IPS-18c (cell line): ENCODE measurements at regions not wholly inside any gene's neighbourhood (a gene's known extent, or its start where the extent isn't known, plus 50 kb on each side); places are given as distances from the start of the nearest gene placed in this dataset.
"Not testable (repeated sequence)": the region's sequence is repeated elsewhere in the genome, so short reads cannot be mapped to it uniquely, and the experiment has no call there.

Source experiments
- H3K4me3 ChIP-seq: 2 replicates; pipeline ENCODE4 v1.7.0; 2013; ENCODE audit warnings: low read depth, mild to moderate bottlenecking, low read length, moderate library complexity; ENCODE audit not compliant: insufficient read depth
- H3K9me3 ChIP-seq: one replicate; pipeline ENCODE4 v1.6.1; 2013; ENCODE audit warnings: mild to moderate bottlenecking, low read length, moderate library complexity; ENCODE audit not compliant: control insufficient read depth, insufficient read depth

DNA sequence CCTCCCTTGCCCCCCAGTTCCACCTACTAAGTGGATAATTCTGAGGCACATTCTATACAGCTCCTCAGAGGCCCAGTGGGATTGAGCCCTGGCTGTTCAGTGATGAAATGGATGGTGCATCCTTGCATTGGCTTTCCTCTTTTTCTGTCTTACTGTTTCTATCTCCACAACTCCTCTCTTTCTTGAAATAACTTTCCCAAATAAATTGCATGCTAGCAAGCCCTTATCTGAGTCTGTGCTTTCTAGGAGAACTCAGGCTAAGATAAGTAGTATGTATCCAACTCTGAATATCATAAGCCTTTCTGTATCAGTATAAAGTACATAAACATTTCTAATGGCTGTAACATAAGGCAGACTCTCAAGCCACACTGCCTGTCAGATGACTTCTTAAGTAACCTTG, 603.8 kb upstream of the USP24 start:
- no peaks in the 10 kb centered on the region for H3K9me3 ChIP-seq
- H3K4me3 ChIP-seq, result no peak overlapping the region

DNA sequence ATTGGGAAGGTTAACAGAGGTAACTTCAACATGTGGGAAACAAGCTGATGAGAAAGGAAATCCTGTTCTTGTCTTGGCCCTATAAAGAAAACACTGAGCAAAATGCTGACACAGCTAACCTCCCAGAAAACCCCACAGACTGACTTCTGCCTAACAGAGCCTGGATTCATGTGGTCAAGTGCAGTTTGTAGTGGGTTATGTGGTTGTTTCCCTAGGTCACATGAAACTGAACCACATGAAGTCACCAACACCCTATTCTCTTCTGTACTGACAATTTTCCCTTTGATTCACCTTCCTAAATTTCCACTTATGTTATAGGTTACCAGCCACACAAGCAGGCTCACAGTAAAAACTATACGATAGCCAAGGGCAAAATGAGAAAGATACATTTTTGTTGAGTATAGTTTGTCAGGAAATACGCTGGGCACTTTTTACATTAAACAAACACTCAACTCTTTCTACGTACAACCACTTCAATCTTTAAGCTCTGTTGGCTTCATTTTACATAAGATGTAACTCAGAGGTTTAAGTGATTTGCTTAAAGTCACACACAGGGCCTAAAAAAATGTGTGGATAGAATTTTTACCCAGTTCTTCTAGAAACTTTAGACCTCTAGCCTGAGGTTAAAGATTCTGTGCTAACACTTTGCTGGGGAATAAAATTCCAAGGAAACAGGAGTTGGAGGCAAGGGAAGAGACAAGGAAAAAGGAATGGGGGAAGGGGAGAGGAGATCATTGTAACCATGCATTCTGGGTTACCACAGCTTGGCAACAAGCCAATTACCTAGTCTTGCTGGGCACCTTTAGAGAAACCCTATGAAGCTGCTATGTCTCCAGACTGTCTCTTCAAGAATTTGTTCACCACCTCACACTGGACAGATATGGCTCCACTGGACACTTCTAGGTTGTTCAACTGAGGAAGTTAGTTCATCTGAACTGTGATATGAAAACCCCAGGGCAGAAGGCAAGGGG, 601.6 kb upstream of the USP24 start:
- H3K9me3 ChIP-seq, result no peaks in the 10 kb centered on the region
- no peak overlapping the region for H3K4me3 ChIP-seq

DNA sequence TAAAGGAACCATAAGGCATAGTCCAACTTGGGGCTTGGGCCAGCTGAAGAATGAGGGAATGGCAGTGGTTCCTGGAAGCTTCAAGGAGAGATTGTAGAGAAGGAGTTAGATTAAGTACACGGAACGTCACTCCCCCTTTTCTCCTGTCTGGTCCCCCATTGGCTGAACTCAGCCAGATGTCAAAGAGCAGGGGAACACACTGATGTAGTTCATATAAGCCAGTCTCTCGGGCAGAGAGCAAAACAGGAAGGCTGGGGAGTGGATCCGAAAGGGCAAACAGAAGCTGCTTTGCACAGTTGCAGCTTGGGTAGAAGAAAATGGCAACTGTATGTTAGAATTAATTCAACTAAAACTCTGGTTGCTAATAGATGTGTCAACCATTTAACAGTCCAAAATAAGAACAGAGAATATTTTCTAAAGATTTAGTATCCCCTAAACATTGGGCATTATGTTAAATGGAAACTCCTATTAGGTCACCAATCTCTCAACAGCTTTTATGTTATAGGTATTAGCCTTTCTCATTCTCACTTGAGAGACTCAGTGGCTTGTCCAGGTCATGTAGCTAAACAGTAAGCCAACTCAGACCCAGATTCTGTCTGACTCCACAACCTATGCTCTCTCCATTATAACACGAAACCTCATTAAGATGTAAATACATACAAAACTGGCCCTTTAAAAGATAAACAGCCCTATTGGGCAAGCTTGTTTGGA, 600.7 kb upstream of the USP24 start:
- Histone ChIP-seq H3K9me3 (no peaks in the 10 kb centered on the region), H3K4me3 (no peak overlapping the region)

DNA sequence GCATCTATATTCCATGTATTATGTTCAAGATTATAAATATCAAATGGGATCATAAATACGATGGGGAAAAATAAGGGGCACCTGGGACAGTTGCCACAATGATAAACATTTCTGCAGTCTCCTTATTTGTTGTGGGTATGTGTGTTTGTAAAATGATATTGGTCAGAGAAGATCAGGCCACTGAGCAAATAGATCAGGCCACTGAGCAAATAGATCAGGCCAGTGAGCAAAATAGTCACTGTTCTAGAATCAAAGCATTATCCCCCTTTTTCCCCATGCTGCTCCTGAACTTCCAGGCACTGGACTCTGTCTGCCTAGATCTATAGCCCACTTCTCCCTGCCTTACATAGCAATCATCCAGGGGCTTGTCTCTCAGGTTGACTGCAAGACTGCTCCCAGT, 599.8 kb upstream of the USP24 start:
- no peak overlapping the region for H3K4me3 ChIP-seq
- no peaks in the 10 kb centered on the region for H3K9me3 ChIP-seq

DNA sequence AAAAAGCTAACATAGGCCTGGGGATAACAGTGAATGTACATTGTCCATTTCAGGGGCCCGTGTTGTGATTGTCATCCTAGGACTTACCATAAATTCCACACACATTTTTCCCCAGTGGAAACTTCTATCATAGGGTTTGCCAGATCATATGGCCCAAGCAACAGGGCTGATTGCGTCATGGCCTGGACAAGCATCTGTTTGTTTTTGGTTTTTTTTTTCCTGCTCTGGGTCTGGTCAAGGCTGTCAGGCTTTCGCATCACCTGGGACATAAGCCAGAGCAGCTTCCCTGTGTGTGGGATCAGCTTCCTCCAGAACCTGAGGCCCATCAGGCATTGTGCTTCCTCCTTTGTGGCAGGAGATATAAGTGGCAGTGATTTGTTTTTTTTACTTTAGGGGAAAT, 598.5 kb upstream of the USP24 start:
- H3K9me3 ChIP-seq, result no peaks in the 10 kb centered on the region
- H3K4me3 ChIP-seq, result no peak overlapping the region

DNA sequence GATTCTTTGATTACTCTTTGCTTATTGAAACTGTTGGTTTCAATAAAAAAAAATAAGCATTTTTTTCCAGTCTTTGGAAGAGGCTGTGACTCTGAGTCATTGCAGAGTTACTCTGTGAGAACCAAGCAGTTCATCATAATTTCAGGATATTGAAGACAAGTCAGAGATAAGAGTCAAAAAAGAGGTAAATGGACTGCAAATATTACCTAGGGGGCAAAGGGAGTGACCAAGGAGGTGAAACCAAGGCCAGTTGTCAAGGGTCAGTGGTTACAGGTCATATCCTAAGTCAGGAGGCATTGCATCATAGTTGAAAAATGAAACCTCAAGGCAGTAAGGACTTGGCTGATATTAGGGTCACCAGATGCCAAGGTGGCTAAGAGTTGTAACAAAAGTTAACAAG, 597.1 kb upstream of the USP24 start:
- H3K9me3 ChIP-seq, result no peaks in the 10 kb centered on the region

DNA sequence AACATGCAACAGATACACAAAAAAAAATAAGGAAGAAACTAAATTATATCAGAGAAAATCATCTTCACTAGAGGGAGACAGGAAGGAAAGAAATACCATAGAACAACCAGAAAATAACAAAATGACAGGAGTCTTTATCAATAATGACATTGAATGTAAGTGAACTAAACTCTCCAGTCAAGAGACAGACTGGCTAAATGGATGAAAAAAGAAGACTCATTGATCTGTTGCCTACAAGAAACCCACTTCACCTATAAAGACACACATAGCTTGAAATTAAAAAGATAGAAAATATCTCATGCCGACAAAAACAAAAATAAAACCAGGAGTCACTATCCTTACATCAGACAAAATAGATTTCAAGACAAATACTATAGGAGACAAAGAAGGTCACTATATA, 593.1 kb upstream of the USP24 start:
- Histone ChIP-seq H3K4me3 (no peak overlapping the region), H3K9me3 (no peaks in the 10 kb centered on the region)

More for the DNA sequence above, 597.1 kb upstream of the USP24 start:
- H3K4me3 ChIP-seq, result no peak overlapping the region

DNA sequence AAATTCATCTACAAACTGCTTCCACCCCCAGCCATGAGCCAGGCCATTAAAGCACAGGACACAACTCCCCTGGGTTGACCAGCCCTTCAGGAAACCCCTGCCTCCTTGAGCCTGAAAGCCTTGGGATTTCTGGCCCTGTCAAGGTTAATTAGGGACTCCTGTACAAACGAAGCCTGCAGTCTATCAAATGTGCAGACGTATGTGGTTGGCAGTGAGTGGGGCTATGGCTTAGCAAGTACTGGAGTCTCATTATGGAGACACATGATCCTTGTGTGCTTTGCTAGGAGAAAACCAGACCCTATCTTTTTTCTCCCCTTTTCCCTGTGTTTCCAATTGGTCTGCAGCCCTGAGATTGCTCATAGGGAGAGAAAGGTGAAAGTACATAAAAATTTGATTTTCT, 588.3 kb upstream of the USP24 start:
- Histone ChIP-seq H3K4me3 (no peak overlapping the region), H3K9me3 (no peaks in the 10 kb centered on the region)

DNA sequence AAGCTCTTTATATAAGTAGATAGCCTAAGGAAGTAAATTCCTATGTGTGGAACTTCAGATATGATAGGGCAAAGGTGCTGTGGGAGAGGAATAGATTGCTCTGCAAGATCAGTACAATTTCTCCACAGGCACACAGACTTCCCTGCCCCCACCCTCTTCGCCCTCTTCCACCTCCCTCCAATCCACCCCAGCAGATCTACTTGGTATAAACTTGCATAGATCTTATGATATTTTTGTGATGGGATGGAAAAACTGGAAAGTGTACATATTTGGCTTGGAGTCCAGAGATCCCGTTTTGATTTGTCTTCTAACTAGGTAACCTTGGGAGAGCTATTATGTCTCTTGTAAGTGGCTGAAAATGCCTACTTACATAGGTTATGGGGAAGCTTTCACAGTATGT, 586.3 kb upstream of the USP24 start:
- Histone ChIP-seq H3K4me3 (no peak overlapping the region), H3K9me3 (no peaks in the 10 kb centered on the region)

DNA sequence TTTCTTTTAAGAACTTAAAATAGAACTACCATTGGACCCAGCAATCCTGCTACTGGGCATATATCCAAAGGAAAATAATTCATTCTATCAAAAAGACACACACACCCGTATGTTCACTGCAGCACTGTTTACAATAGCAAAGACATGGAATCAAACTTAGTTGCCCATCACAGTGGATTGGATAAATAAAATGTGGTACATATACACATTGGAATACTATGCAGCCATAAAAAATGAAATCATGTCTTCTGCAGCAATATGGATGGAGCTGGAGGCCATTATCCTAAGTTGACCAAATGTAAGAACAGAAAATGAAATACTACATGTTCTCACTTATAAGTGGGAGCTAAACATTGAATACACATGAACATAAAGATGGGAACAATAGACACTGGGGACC, 585.3 kb upstream of the USP24 start:
- no peak overlapping the region for H3K4me3 ChIP-seq

DNA sequence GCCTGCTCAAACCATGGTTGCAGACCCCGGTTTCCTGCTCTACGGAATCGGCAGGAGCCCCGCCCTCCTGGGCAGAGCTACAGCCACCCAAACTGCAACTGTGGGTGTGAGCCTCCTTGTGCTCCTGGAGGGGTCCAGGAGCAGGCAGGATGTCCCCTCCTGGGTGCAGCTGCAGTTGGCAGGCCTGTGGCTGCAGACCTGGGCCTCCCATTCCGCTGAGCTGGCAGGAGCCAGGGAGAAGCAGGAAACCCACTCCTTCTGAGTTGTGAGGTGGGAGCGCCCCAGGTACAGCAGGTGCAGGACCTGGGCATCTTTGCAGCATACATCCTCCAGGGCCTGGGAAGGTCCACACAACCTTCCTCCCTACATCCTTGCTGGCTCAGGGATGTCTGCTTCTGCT, 578.7 kb upstream of the USP24 start:
- H3K9me3 ChIP-seq, result peaks cover 2% of the 10 kb centered on the region
- no peak overlapping the region for H3K4me3 ChIP-seq

More for the DNA sequence above, 585.3 kb upstream of the USP24 start:
- no peaks in the 10 kb centered on the region for H3K9me3 ChIP-seq

DNA sequence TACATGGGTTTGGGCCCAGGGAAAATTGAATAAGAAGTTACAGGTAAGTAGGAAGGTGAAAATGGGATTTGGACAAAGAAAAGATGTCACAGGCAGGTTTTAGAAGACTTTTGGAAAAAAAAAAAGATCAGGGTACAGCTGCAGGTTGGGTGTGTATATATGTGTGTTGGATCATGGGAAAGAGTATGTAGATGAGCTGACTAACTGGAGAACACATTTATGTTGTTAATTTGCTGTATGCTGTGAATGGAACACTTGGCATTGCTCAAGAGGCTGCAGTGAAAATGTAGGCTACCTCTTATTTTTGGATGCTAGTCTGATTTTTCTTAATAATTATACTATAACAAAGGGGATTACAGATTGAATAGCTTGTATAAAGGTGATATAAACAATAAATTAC, 577.7 kb upstream of the USP24 start:
- no peak overlapping the region for H3K4me3 ChIP-seq

DNA sequence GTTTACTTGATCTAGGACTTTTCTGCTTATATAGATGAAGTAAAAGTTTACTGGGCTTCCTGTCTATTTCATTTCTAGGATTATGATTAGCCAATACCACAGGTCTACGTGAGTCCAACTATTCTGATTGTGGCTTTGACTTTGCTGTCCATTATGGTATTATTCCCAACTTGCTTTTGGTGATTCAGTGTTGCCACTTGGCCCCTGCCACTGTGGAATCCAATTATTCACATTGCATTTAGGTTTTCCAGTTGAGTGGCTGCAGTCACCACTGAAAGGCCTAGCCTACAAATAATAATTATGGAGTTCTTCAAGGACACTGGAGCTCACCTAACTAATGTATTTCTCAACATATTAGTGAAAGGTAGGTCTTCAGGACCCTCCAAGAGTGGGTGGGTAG, 574.3 kb upstream of the USP24 start:
- peaks cover 2% of the 10 kb centered on the region for H3K9me3 ChIP-seq
- H3K4me3 ChIP-seq, result no peak overlapping the region

More for the DNA sequence above, 577.7 kb upstream of the USP24 start:
- peaks cover 2% of the 10 kb centered on the region for H3K9me3 ChIP-seq

DNA sequence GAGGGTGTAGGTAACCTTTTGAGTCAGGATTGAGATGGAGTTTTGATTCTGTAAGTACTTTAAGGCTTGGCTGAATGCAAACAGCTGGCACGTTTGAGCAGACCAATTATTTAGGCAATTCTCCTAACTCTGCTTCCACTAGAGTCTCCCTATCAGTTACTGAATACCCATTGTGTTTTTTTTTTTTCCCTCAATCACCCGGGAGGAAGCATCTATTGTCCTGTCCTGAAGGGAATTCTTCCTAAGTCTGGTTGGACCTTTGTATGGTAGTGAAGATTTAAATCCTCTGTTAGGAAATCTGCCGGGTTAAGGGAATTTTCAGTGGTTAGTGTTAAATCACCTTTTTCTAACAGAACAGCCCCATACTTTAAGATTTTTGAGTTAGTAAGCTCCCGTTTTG, 571.2 kb upstream of the USP24 start:
- no peaks in the 10 kb centered on the region for H3K9me3 ChIP-seq
- no peak overlapping the region for H3K4me3 ChIP-seq

DNA sequence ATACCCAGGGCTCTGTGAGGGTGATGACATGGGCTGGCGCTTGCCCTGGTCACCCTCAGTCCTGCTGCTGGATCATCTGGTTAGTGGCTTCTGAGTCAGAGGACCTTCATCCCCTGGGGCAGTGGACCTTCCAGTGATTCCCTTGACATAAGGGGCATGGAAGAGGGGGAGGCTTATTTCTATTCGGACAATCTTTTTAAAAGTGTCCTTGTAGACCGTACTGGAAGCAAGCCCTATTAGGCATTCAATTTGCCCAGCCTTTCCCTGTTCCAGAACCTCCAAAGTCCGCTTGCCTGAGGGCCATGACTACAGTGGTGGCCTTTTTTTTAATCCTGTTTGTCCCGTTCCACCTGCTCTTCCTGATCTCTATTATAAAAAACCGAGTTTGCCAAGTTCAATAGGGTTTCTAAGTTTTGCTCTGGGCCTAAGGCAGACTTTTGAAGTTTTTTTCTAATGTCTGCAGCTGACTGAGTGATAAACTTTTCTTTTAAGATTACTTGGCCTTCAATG, 569.8 kb upstream of the USP24 start:
- not testable (repeated sequence) for H3K4me3 ChIP-seq, H3K9me3 ChIP-seq

DNA sequence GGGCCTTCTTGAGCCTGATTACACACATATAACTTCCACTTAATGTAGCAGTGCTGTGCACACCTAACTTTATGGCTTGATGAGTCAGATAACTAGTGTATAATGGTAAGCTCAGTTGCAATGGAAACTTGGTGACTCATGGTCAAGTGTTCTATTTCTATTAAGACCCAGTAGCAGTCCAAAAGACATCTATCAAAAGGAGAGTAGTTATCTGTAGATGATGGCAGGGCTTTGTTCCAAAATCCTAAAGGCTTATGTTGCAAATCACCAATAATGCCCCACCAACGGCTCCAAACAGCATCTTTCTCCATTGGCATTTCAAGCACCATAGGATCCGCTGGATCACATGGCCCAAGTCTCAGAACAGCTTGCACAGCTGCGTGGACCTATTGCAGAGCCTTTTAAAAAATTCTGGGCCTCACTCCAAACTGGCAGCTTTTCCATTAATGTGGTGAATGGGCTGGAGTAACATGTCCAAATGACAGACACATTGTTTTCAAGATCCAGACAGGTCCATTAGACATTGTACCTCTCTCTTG, 566.8 kb upstream of the USP24 start:
- H3K4me3 ChIP-seq, result no peak overlapping the region
- no peaks in the 10 kb centered on the region for H3K9me3 ChIP-seq

DNA sequence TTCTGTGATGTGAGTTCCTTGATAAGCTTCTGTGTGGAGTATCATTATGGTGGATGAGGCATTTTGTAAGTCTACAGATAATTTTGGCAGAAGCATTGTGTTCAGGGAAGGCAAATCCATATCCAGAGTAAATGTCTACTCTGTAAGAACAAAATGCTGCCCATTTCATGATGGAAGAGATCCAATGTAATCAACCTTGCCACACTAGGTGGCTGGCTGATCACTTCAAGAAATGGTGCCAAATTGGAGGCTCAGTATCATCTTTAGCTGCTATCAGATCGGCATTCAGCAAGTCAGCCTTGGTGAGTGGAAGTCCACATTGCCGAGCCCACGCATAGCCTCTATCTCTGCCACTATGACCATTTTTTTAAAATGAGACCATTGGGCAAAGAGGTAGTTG, 565.8 kb upstream of the USP24 start:
- no peak overlapping the region for H3K4me3 ChIP-seq
- H3K9me3 ChIP-seq, result no peaks in the 10 kb centered on the region

DNA sequence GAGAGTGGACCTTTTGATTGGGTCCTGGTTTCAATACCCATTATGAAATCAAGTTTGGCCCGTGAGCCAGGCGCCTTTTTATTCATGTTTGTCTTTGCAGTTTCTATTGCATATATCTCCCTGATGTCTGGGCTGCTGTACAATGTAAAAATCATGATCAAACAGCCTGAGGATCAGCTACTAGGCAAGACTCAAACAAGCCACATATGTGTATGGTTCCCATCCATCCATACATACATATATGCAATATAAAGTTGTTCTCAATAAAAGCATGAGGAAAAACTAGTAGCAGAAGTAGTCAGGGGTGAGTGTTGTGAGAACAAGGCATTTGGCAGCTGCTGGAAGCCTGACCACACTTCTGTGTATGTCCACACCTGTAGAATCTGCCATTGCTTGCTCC, 562.4 kb upstream of the USP24 start:
- H3K4me3 ChIP-seq, result no peak overlapping the region
- no peaks in the 10 kb centered on the region for H3K9me3 ChIP-seq
